ENCODE measurements at regions not wholly inside any gene's neighbourhood (a gene's known extent, or its start where the extent isn't known, plus 50 kb on each side); places are given as distances from the start of the nearest gene placed in this dataset.

DNA sequence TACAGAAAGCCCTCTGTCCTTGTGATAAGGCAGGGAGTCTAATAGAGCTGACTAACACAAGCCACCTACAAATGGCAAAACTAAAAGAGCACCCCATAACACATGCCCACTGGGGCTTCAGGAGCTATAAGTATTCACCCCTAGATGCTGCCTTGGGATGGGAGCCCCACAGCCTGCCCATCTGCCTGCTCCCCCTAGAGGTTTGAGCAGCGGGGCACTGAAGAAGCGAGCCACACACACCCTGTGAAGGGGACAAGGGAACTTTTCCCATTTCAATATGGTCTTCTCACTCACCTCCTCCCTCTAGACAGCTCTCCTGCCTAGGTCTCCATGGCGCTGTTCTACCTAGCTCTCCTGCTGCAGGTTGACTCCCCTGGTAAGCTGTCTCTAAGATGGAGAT lies 261.0 kb downstream of the SHQ1 start:
- Histone ChIP-seq H3K27me3 (replicated peaks; ENCODE audit: control insufficient read depth, insufficient read depth, low read length) (no peaks in the 10 kb centered on the region), H3K4me3 (replicated peaks; ENCODE audit: low read depth, low read length) (no peak overlapping the region)
- no peak for DNase-seq (ENCODE audit: extremely low read depth, insufficient read length)

DNA sequence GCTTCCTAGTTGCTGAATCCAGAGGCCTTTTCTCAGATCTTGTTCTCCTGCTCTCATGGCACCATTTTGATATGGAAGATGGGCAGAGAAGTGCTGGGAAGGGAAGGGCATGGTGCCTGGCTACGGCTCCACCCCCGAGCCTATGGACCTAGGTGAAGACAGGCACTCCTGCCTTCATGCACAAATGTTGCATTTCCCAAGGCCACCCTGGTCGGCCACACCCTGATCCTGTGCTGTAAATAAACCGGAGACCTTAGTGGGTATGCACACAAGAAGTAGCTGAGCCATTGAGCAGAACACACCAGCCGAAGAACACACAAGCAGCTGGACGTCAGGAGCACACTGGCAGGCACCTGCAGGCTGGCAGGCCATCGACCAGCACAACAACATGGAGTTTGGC lies 261.6 kb downstream of the SHQ1 start:
- no peaks in the 10 kb centered on the region for H3K27me3 ChIP-seq (replicated peaks; ENCODE audit: control insufficient read depth, insufficient read depth, low read length)
- no peaks in the 10 kb centered on the region for H3K36me3 ChIP-seq (ENCODE audit: control insufficient read depth, insufficient read depth, low read length)
- no peak overlapping the region for H3K4me3 ChIP-seq (replicated peaks; ENCODE audit: low read depth, low read length)
- TF ChIP-seq, protein P1, sequence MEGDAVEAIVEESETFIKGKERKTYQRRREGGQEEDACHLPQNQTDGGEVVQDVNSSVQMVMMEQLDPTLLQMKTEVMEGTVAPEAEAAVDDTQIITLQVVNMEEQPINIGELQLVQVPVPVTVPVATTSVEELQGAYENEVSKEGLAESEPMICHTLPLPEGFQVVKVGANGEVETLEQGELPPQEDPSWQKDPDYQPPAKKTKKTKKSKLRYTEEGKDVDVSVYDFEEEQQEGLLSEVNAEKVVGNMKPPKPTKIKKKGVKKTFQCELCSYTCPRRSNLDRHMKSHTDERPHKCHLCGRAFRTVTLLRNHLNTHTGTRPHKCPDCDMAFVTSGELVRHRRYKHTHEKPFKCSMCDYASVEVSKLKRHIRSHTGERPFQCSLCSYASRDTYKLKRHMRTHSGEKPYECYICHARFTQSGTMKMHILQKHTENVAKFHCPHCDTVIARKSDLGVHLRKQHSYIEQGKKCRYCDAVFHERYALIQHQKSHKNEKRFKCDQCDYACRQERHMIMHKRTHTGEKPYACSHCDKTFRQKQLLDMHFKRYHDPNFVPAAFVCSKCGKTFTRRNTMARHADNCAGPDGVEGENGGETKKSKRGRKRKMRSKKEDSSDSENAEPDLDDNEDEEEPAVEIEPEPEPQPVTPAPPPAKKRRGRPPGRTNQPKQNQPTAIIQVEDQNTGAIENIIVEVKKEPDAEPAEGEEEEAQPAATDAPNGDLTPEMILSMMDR (IDR thresholded peaks at IDR 0.05; ENCODE audit: insufficient read depth, low read length, poor library complexity, severe bottlenecking) = no peak
- no peak for DNase-seq (ENCODE audit: extremely low read depth, insufficient read length)

More for the DNA sequence above, 261.0 kb downstream of the SHQ1 start:
- H3K36me3 ChIP-seq (ENCODE audit: control insufficient read depth, insufficient read depth, low read length) = no peaks in the 10 kb centered on the region
- TF ChIP-seq, protein P1 (IDR thresholded peaks at IDR 0.05; ENCODE audit: insufficient read depth, low read length, poor library complexity, severe bottlenecking) = peak; percentile 44

DNA sequence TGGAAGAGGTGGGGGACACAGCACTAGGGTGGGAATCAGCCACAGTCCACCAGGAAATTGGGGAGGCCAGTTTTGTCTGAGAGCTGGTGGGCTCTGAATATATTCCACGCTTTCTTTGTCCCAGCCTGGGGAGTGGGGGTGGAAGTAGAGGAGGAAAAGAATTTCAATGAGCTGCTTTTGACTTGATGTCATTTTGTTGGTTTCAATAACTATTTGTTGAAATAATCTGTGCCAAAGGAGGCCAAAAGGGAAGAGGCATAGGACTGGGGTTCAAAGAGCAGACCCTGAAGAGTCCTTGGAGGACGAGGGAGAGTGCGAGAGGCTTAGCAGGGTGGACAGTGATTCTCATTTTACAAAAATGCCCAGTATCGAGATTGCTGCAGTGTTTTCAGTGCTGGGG lies 262.3 kb downstream of the SHQ1 start:
- TF ChIP-seq, protein P1 (IDR thresholded peaks at IDR 0.05; ENCODE audit: insufficient read depth, low read length, poor library complexity, severe bottlenecking) = no peak
- no peak overlapping the region for H3K4me3 ChIP-seq (replicated peaks; ENCODE audit: low read depth, low read length)
- H3K27me3 ChIP-seq (replicated peaks; ENCODE audit: control insufficient read depth, insufficient read depth, low read length) = no peaks in the 10 kb centered on the region
- DNase-seq (ENCODE audit: extremely low read depth, insufficient read length) = no peak
- H3K36me3 ChIP-seq (ENCODE audit: control insufficient read depth, insufficient read depth, low read length) = no peaks in the 10 kb centered on the region

DNA sequence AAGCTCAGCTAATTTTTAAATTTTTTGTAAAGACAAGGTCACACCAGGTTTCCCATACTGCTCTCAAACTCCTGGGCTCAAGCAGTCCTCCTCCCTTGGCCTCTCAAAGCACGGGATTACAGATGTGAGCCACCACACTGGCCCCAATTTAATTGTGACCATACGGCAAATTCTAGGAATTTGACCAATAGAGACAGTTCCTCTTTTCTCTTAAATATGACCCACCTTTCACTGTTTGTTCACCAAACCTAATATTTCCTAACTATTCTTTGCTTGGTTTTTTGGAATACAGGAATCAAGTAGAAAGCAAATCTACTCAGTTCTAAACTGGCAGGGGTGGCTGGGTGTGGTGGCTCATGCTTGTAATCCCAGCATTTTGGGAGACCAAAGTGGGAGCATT lies 264.0 kb downstream of the SHQ1 start:
- Histone ChIP-seq H3K4me3 (replicated peaks; ENCODE audit: low read depth, low read length) (no peak overlapping the region), H3K36me3 (ENCODE audit: control insufficient read depth, insufficient read depth, low read length) (no peaks in the 10 kb centered on the region), H3K27me3 (replicated peaks; ENCODE audit: control insufficient read depth, insufficient read depth, low read length) (no peaks in the 10 kb centered on the region)
- no peak for DNase-seq (ENCODE audit: extremely low read depth, insufficient read length)
- TF ChIP-seq, protein P1 (IDR thresholded peaks at IDR 0.05; ENCODE audit: insufficient read depth, low read length, poor library complexity, severe bottlenecking) = no peak

DNA sequence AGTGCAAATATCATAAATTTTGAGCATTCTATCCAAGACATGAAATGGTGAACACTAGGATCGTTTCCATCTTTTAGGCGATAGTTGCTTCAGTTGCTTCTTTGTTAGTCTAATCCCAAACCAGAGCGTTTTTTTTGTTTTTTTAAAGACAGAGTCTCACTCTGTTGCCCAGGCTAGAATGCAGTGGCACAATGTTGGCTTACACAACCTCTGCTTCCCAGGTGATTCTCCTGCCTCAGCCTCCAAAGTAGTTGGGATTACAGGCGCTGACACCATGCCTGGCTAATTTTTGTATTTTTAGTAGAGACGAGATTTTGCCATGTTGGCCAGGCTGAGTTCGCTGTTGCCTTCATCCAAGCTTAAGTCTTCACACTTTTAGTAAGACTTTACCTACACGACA lies 265.3 kb downstream of the SHQ1 start:
- H3K27me3 ChIP-seq (replicated peaks; ENCODE audit: control insufficient read depth, insufficient read depth, low read length) = no peaks in the 10 kb centered on the region
- TF ChIP-seq, protein P1 (IDR thresholded peaks at IDR 0.05; ENCODE audit: insufficient read depth, low read length, poor library complexity, severe bottlenecking) = no peak
- no peaks in the 10 kb centered on the region for H3K36me3 ChIP-seq (ENCODE audit: control insufficient read depth, insufficient read depth, low read length)
- H3K4me3 ChIP-seq (replicated peaks; ENCODE audit: low read depth, low read length) = no peak overlapping the region
- no peak for DNase-seq (ENCODE audit: extremely low read depth, insufficient read length)

DNA sequence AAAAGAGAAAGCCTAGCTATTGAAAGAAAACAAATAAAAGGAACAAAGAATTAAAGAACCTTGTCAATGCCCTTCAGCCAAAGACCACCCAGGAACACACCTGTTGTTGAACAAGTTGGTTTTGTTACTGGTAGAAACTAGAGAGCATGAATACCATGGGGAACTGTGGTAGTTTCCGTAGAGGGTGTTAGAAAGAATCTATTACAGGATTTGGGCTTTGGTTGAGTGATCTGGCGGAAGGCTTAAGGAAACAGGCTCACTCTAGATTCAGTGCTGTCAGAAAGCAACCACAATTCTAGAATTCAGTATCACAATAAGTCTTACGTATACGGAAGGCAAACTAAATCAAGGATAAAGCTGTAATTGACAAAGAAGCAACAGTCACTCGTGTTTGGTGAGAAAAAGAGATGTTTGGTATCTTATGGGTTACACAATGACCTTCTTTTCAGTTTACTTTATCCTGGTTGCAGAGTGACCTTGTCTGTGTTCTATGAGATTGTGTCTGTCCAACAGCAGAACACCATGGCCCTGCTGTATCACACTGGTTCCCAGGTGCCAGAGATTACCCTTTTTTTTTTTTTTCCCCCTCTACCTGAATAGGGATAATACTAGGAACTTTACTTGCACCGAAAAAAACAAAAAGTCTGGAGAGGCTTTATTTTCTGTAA lies 265.9 kb downstream of the SHQ1 start:
- TF ChIP-seq, protein P1 (IDR thresholded peaks at IDR 0.05; ENCODE audit: insufficient read depth, low read length, poor library complexity, severe bottlenecking) = no peak
- H3K36me3 ChIP-seq (ENCODE audit: control insufficient read depth, insufficient read depth, low read length) = no peaks in the 10 kb centered on the region
- no peaks in the 10 kb centered on the region for H3K27me3 ChIP-seq (replicated peaks; ENCODE audit: control insufficient read depth, insufficient read depth, low read length)
- peak; percentile 64 for DNase-seq (ENCODE audit: extremely low read depth, insufficient read length)
- no peak overlapping the region for H3K4me3 ChIP-seq (replicated peaks; ENCODE audit: low read depth, low read length)
